Neuron (in vitro differentiated cells): ENCODE measurements at regions not wholly inside any gene's neighbourhood (a gene's known extent, or its start where the extent isn't known, plus 50 kb on each side); places are given as distances from the start of the nearest gene placed in this dataset.

Source experiments
- H2AFZ ChIP-seq: one replicate; pipeline ENCODE4 v1.6.1; 2013; ENCODE audit warnings: low read depth, mild to moderate bottlenecking, inconsistent platforms, low read length, moderate library complexity
- H3K27me3 ChIP-seq: one replicate; pipeline ENCODE4 v1.6.1; 2013; ENCODE audit warnings: low read length; ENCODE audit not compliant: insufficient read depth
- H3K36me3 ChIP-seq: one replicate; pipeline ENCODE4 v1.6.1; 2013; ENCODE audit warnings: low read length; ENCODE audit not compliant: insufficient read depth
- H3K4me1 ChIP-seq: one replicate; pipeline ENCODE4 v1.6.1; 2013; ENCODE audit warnings: low read length; ENCODE audit not compliant: insufficient read depth
- H3K4me3 ChIP-seq: 2 replicates; pipeline ENCODE4 v1.5.1; 2013; ENCODE audit warnings: mild to moderate bottlenecking, low read length, moderate library complexity
- H3K9me3 ChIP-seq: one replicate; pipeline ENCODE4 v1.6.1; 2013; ENCODE audit warnings: low read length

GRCh38 chr14:41087056-41087455 lies 519.6 kb upstream of the LRFN5 start:
- H3K9me3 ChIP-seq, result peaks cover 9% of the 10 kb centered on the region
- no peak overlapping the region for H3K4me3 ChIP-seq
- no peaks in the 10 kb centered on the region for H3K36me3 ChIP-seq
- no peaks in the 10 kb centered on the region for H3K27me3 ChIP-seq
- H3K4me1 ChIP-seq, result peaks cover 2% of the 10 kb centered on the region
- H2AFZ ChIP-seq, result no peak overlapping the region

GRCh38 chr14:41073544-41073943 lies 533.1 kb upstream of the LRFN5 start:
- Histone ChIP-seq H3K9me3 (no peaks in the 10 kb centered on the region), H3K27me3 (no peaks in the 10 kb centered on the region), H3K4me3 (no peak overlapping the region), H3K4me1 (no peaks in the 10 kb centered on the region), H3K36me3 (no peaks in the 10 kb centered on the region), H2AFZ (no peak overlapping the region)

GRCh38 chr14:41072776-41073175 lies 533.9 kb upstream of the LRFN5 start:
- Histone ChIP-seq H3K4me1 (no peaks in the 10 kb centered on the region), H2AFZ (no peak overlapping the region)

GRCh38 chr14:41071351-41071750 lies 535.3 kb upstream of the LRFN5 start:
- Histone ChIP-seq H3K27me3 (no peaks in the 10 kb centered on the region), H3K4me1 (no peaks in the 10 kb centered on the region), H2AFZ (no peak overlapping the region), H3K4me3 (no peak overlapping the region), H3K36me3 (no peaks in the 10 kb centered on the region), H3K9me3 (no peaks in the 10 kb centered on the region)

More at GRCh38 chr14:41072776-41073175, 533.9 kb upstream of the LRFN5 start:
- Histone ChIP-seq H3K27me3 (no peaks in the 10 kb centered on the region), H3K4me3 (no peak overlapping the region), H3K36me3 (no peaks in the 10 kb centered on the region), H3K9me3 (no peaks in the 10 kb centered on the region)

- Histone ChIP-seq H3K4me3 (no peak overlapping the region), H3K27me3 (no peaks in the 10 kb centered on the region), H3K9me3 (no peaks in the 10 kb centered on the region), H2AFZ (no peak overlapping the region), H3K36me3 (no peaks in the 10 kb centered on the region), H3K4me1 (no peaks in the 10 kb centered on the region)
Observed at GRCh38 chr14:41062826-41063225, 543.9 kb upstream of the LRFN5 start.

DNA sequence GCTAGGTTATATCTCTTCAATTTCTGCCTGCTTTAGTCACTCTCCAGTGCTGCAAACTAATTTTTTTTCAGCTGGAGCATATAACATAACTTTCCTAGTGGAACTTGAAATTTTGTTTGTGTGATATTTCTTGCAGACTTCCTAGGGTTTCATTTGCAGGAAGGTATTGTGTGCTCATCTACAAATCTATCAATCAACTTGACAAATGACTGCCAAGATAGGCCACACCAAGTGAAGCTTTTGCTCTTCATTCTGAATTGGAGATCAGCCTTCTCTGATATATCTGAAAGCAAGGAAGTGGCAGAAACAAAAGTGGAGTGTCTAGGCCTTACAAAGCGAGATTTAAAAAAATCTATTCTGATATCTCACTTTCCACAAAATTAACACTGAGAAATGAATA lies 551.1 kb upstream of the LRFN5 start:
- H3K9me3 ChIP-seq, result no peaks in the 10 kb centered on the region
- H3K4me1 ChIP-seq, result no peaks in the 10 kb centered on the region
- no peaks in the 10 kb centered on the region for H3K27me3 ChIP-seq
- no peak overlapping the region for H2AFZ ChIP-seq
- no peak overlapping the region for H3K4me3 ChIP-seq
- no peaks in the 10 kb centered on the region for H3K36me3 ChIP-seq

DNA sequence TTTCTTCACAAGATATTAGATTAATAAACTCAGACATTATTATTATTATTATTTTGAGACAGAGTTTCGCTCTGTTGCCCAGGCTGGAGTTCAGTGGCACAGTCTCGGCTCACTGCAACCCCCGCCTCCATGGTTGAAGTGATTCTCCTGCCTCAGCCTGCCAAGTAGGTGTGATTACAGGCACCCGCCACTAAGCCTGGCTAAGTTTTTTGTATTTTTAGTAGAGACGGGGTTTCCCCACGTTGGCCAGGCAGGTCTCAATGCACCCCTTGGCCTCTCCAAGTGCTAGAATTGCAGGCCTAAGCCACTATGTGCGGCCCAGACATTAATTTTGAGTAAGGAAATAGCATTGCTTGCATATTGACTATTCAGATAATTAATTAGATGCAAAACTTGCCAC lies 554.9 kb upstream of the LRFN5 start:
- H3K4me3 ChIP-seq, result no peak overlapping the region
- H3K36me3 ChIP-seq, result no peaks in the 10 kb centered on the region
- H3K9me3 ChIP-seq, result no peaks in the 10 kb centered on the region
- no peaks in the 10 kb centered on the region for H3K4me1 ChIP-seq
- no peaks in the 10 kb centered on the region for H3K27me3 ChIP-seq
- no peak overlapping the region for H2AFZ ChIP-seq

DNA sequence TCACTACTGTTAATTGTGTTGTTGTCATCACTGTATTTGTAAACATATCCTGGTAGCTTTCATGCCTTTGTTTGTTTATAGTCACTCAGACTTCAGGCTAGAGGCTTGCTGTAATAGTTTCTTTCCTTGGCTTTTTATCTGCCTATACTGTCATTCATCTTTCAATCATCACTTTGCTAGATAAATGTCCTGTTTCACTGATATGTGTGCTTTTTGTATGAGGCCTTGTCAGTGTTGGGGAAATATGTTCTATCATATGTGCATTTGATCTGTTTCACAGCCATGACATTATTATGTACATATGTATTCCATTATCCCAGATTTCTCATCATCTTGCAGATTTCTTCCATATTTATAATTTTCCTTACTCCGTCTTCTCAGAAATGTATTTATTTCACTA lies 558.9 kb upstream of the LRFN5 start:
- Histone ChIP-seq H3K27me3 (no peaks in the 10 kb centered on the region), H3K36me3 (no peaks in the 10 kb centered on the region), H2AFZ (no peak overlapping the region), H3K4me1 (no peaks in the 10 kb centered on the region), H3K4me3 (no peak overlapping the region), H3K9me3 (no peaks in the 10 kb centered on the region)

GRCh38 chr14:41037388-41037787 lies 569.3 kb upstream of the LRFN5 start:
- Histone ChIP-seq H3K4me3 (no peak overlapping the region), H3K9me3 (no peaks in the 10 kb centered on the region), H3K36me3 (no peaks in the 10 kb centered on the region), H3K4me1 (no peaks in the 10 kb centered on the region), H2AFZ (no peak overlapping the region), H3K27me3 (no peaks in the 10 kb centered on the region)

- no peaks in the 10 kb centered on the region for H3K9me3 ChIP-seq
- H3K4me3 ChIP-seq, result no peak overlapping the region
- H3K4me1 ChIP-seq, result no peaks in the 10 kb centered on the region
Observed at GRCh38 chr14:41034969-41035368, 571.7 kb upstream of the LRFN5 start.

DNA sequence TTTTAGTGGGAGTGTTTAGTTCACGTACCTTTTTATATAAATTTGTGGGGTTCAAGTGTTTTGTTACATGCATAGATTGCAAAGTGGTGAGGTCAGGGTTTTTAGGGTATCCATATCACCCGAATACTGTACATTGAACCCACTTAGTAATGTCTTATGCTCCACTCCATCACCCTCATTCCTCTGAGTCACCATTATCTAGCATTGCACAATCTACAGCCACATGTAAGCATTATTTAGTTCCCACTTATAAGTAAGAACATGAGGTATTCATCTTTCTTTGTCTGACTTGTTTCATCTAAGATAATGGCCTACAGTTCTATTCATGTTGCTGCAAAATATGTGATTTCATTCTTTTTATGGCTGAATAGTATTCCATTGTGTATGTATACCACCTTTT lies 583.7 kb upstream of the LRFN5 start:
- Histone ChIP-seq H3K9me3 (no peaks in the 10 kb centered on the region), H3K4me1 (no peaks in the 10 kb centered on the region), H3K4me3 (no peak overlapping the region), H2AFZ (no peak overlapping the region), H3K27me3 (no peaks in the 10 kb centered on the region), H3K36me3 (no peaks in the 10 kb centered on the region)

More at GRCh38 chr14:41034969-41035368, 571.7 kb upstream of the LRFN5 start:
- H3K36me3 ChIP-seq, result no peaks in the 10 kb centered on the region
- no peaks in the 10 kb centered on the region for H3K27me3 ChIP-seq
- no peak overlapping the region for H2AFZ ChIP-seq

GRCh38 chr14:41016213-41016612 lies 590.5 kb upstream of the LRFN5 start:
- Histone ChIP-seq H2AFZ (no peak overlapping the region), H3K4me3 (no peak overlapping the region), H3K4me1 (no peaks in the 10 kb centered on the region), H3K9me3 (no peaks in the 10 kb centered on the region), H3K27me3 (no peaks in the 10 kb centered on the region), H3K36me3 (no peaks in the 10 kb centered on the region)

DNA sequence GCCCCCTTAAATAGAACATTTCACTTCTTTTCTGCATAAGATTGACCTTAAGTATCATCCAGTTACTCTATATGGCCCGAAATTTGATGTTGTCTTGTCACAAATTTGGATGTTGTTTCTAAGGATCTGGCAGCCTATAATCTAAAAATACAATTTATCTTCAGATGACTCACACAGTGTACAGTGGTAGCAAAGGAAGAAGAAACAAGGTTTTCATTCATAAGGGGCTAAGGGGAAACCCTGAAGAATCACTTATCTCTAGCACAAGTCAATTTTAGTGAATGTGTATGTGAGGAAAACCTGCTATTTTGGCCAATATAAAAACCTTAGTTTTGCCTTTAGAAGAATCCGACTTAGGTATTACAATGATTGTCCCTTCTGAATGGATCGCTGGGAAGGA lies 606.3 kb upstream of the LRFN5 start:
- H2AFZ ChIP-seq, result no peak overlapping the region
- no peaks in the 10 kb centered on the region for H3K9me3 ChIP-seq
- peaks cover 1% of the 10 kb centered on the region for H3K4me1 ChIP-seq
- no peaks in the 10 kb centered on the region for H3K27me3 ChIP-seq
- H3K36me3 ChIP-seq, result no peaks in the 10 kb centered on the region
- H3K4me3 ChIP-seq, result no peak overlapping the region

DNA sequence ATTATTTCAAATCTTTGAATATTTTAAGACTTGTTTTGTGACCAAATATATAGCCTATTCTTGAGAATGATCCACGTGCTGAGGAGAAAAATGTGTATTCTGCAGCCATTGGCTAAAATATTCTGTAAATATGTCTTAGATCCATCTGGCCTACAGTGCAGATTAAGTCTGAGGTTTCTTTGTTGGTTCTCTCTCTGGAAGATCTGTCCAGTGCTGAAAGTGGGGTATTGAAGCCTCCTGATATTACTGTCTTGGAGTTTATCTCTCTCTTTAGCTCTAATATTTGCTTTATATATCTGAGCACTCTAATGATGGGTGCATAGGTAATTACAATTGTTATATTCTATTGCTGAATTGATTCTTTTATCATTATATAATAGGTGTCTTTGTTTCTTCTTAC lies 617.4 kb upstream of the LRFN5 start:
- Histone ChIP-seq H3K9me3 (peaks cover 2% of the 10 kb centered on the region), H3K4me3 (no peak overlapping the region), H3K36me3 (no peaks in the 10 kb centered on the region), H3K4me1 (no peaks in the 10 kb centered on the region), H3K27me3 (no peaks in the 10 kb centered on the region), H2AFZ (no peak overlapping the region)
